Epithelial cell of esophagus (primary cell): ENCODE measurements at regions not wholly inside any gene's neighbourhood (a gene's known extent, or its start where the extent isn't known, plus 50 kb on each side); places are given as distances from the start of the nearest gene placed in this dataset.

Experiments
- DNase-seq: peaks from one replicate; pipeline ENCODE4 v3.0.0; 2010; ENCODE audit warnings: low read depth
- H3K4me3 ChIP-seq: 2 replicates; pipeline ENCODE4 v1.5.1; 2011; ENCODE audit warnings: mild to moderate bottlenecking, low read length, control low read depth
- CTCF ChIP-seq: IDR thresholded peaks from 2 replicates; pipeline ENCODE4 v1.5.1; 2011; ENCODE audit warnings: low read depth, mild to moderate bottlenecking, low read length, control low read depth, inconsistent platforms; ENCODE audit not compliant: insufficient read depth; ENCODE audit errors: missing control alignments

- H3K4me3 ChIP-seq, result no peak overlapping the region
- TF ChIP-seq CTCF, result no peak
- DNase-seq, result no peak
Measured at GRCh38 chr11:19558189-19558986, 154.2 kb upstream of the NAV2 start.

- no peak overlapping the region for H3K4me3 ChIP-seq
- TF ChIP-seq CTCF, result peak; percentile 91
- DNase-seq, result peak; percentile 73
Measured at GRCh38 chr11:19557720-19558140, 154.9 kb upstream of the NAV2 start.

- TF ChIP-seq CTCF, result no peak
- no peak for DNase-seq
- H3K4me3 ChIP-seq, result no peak overlapping the region
Measured at GRCh38 chr11:19557185-19557584, 155.5 kb upstream of the NAV2 start.

- no peak overlapping the region for H3K4me3 ChIP-seq
- TF ChIP-seq CTCF, result no peak
- no peak for DNase-seq
Measured at GRCh38 chr11:19555266-19555665, 157.4 kb upstream of the NAV2 start.

GRCh38 chr11:19553683-19554333, 158.8 kb upstream of the NAV2 start:
- TF ChIP-seq CTCF, result peak; percentile 85
- H3K4me3 ChIP-seq, result no peak overlapping the region
- DNase-seq, result peak; percentile 77

- DNase-seq, result no peak
- TF ChIP-seq CTCF, result no peak
- H3K4me3 ChIP-seq, result no peak overlapping the region
Measured at GRCh38 chr11:19552656-19553260, 159.9 kb upstream of the NAV2 start.
